AG10803 (cell line): ENCODE measurements at regions not wholly inside any gene's neighbourhood (a gene's known extent, or its start where the extent isn't known, plus 50 kb on each side); places are given as distances from the start of the nearest gene placed in this dataset.
A peak's percentile ranks its signal among the peaks of the same experiment; 100 is the strongest.

Experiments
- DNase-seq: peaks from one replicate; pipeline ENCODE4 v3.0.0; 2010; ENCODE audit warnings: low read depth
- H3K4me3 ChIP-seq: 2 replicates; pipeline ENCODE4 v1.5.1; 2011; ENCODE audit warnings: mild to moderate bottlenecking, low read length, control low read depth
- CTCF ChIP-seq: conservative IDR thresholded peaks from 2 replicates; pipeline ENCODE4 v1.5.1; 2011; ENCODE audit warnings: mild to moderate bottlenecking, low read length, control low read depth, inconsistent platforms

DNA sequence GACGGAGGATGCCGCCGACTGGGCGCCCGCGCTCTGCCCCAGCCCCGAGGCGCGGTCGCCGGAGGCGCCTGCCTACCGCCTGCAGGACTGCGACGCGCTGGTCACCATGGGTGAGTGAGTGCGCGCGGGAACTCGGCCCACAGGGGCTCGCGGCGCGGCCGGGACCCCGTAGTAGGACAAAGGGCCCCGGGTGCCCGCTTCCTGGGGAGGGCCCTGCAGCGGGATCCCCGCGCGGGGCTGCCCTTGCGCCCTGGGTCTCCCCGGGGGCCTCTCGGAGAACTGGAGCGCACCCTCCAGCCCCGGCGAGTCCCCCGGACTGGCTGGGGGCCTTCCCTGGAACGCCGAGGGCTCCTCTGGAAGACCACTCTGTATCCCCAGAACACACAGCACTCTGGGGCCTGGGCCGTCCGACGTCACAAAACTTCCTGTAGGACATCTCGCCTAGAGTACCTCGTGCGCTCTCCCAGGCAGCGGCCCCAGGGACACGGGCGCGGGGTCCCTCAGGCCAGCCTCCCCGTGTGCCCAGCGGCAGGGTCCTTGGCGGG, 362.9 kb upstream of the AMELY start:
- H3K4me3 ChIP-seq = peak overlapping the region; percentile 72
- TF ChIP-seq CTCF = no peak
- no peak for DNase-seq

DNA sequence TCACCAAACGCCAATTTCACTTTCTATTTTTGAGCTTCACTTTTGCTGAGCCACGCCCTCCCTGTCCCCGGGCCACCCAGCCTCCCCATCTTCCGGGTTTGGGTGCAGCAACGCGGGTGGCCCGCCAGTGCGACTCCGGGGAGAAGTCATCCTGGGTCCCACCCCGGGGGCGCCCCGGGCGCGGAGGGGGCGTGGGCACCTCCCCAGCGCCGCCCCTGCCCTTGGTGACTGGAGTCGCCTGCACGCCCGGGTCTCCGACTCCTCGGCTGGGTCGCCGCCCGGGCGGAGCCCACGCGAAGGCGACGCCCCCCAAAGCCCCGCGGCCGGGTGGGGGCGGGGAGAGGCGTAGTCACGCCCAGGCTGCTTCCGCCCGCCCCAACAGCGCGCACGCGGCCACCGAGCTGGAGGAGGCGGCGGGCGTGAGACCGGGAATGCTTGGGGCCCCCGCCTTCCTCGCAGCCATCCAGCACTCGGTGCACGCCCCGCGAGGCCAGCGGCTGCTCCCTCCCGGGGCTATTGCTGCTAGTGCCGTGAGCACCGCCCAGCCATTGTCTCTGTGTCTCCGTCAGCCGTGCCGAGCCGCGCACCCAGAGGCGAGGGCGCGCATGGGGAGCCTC, 362.1 kb upstream of the AMELY start:
- H3K4me3 ChIP-seq = peak overlapping the region; percentile 72
- DNase-seq = peak; percentile 75
- no peak for TF ChIP-seq CTCF

GRCh38 chrY:7272556-7273195, 361.1 kb upstream of the AMELY start:
- TF ChIP-seq CTCF = peak; percentile 50
- peak overlapping the region; percentile 72 for H3K4me3 ChIP-seq
- peak; percentile 49 for DNase-seq

DNA sequence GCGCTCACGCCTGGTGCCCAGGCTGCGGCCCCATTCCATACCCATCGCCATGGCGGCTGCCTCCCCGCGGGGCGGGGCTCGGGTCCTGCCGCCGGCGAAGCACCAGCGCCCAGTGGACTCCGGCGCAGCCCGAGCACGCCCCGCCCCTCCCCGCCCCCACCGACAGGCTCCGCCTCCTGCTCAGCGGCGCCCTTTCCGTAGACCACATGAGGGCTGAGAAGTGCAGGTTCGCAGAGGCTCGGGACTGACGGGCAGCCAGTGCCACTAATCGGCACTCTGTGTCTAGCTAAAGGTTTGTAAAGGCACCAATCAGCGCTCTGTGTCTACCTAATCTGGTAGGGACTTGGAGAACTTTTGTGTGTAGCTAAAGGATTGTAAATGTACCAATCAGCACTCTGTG, 352.2 kb upstream of the AMELY start:
- no peak overlapping the region for H3K4me3 ChIP-seq
- no peak for DNase-seq
- no peak for TF ChIP-seq CTCF

- DNase-seq = no peak
- no peak for TF ChIP-seq CTCF
- no peak overlapping the region for H3K4me3 ChIP-seq
Observed at GRCh38 chrY:7262531-7262930, 351.0 kb upstream of the AMELY start.

- no peak for DNase-seq
- no peak for TF ChIP-seq CTCF
- no peak overlapping the region for H3K4me3 ChIP-seq
Observed at GRCh38 chrY:7261254-7261653, 349.7 kb upstream of the AMELY start.

DNA sequence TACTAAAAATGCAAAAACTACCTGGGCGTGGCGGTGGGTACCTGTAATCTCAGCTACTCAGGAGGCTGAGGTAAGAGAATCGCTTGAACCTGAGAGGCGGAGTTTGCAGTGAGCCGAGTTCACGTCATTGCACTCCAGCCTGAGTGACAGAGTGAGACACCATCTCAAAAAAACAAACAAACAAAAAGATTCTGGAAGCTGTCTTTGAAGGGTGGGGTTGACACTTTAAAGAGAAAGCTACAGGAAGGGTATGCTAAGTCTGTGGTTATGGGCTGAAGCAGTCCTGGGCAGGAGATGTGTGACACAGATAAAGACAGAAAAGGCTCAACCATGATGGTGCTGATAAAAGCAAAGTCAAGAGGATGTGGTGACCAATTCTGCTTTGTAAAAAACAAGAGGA, 328.5 kb upstream of the AMELY start:
- H3K4me3 ChIP-seq = no peak overlapping the region
- no peak for DNase-seq
- TF ChIP-seq CTCF = no peak
